SK-N-SH (cell line): ENCODE measurements at regions not wholly inside any gene's neighbourhood (a gene's known extent, or its start where the extent isn't known, plus 50 kb on each side); places are given as distances from the start of the nearest gene placed in this dataset.

Experiments
- CTCF ChIA-PET: fragments of 300-600, 350-600 bp; formaldehyde crosslinking; extraction: SDS; loops from one replicate; lab custom pipeline; 2021; lab: Yijun Ruan, JAX
- POLR2A ChIA-PET: fragments of 350-600 bp; sonication (Branson Sonifier 250); formaldehyde crosslinking; extraction: SDS; loops from one replicate; lab custom pipeline; 2020; ENCODE audit warnings: antibody characterized with exemption, inconsistent platforms; lab: Yijun Ruan, JAX
- DNase-seq: peaks from one replicate; pipeline ENCODE4 v3.0.0; 2012
- H2AFZ ChIP-seq: fragments of 200-600 bp; sonication (generic); 2 replicates; pipeline ENCODE4 v1.8.1; 2016; ENCODE audit warnings: antibody characterized with exemption, mild to moderate bottlenecking, low read depth
- H3F3A ChIP-seq: fragments of 200-600 bp; sonication (generic); replicated peaks from 2 replicates; pipeline ENCODE3; 2016; ENCODE audit warnings: antibody characterized with exemption, mild to moderate bottlenecking; ENCODE audit not compliant: insufficient read depth
- H3K27ac ChIP-seq, 2 experiments: fragments of 200-500 bp in 1 of 2; fragments of 200-600 bp in 1 of 2; sonication (Bioruptor generic) in 1 of 2; sonication (generic), shearing (Covaris generic) in 1 of 2; 2 replicates each; pipeline versions ENCODE4 v1.5.1 to v1.6.1; 2014 to 2016; ENCODE audit warnings: low read depth in 2 of 2, inconsistent platforms in 1 of 2, low read length in 1 of 2, mild to moderate bottlenecking in 1 of 2, mixed read lengths in 1 of 2
- H3K27me3 ChIP-seq: fragments of 200-600 bp; sonication (generic), shearing (Covaris generic); 2 replicates; pipeline ENCODE4 v1.6.1; 2016; ENCODE audit warnings: mixed run types; ENCODE audit not compliant: insufficient read depth
- H3K36me3 ChIP-seq, 2 experiments: fragments of 200-500 bp in 1 of 2; fragments of 200-600 bp in 1 of 2; sonication (Bioruptor generic) in 1 of 2; sonication (generic) in 1 of 2; replicated peaks in 1 of 2; 2 replicates each; pipeline versions ENCODE3 to v1.5.1; 2014 to 2016; ENCODE audit warnings: low read length in 1 of 2, mild to moderate bottlenecking in 1 of 2; ENCODE audit not compliant: insufficient read depth in 2 of 2, control insufficient read depth in 1 of 2
- H3K4me1 ChIP-seq, 2 experiments: fragments of 200-500 bp in 1 of 2; fragments of 200-600 bp in 1 of 2; sonication (Bioruptor generic) in 1 of 2; sonication (generic), shearing (Covaris generic) in 1 of 2; 2 replicates each; pipeline versions ENCODE4 v1.5.1 to v1.6.1; 2014 to 2016; ENCODE audit warnings: low read depth in 1 of 2, low read length in 1 of 2, mixed run types in 1 of 2; ENCODE audit not compliant: insufficient read depth in 2 of 2, control insufficient read depth in 1 of 2
- H3K4me2 ChIP-seq: fragments of 200-600 bp; sonication (generic), shearing (Covaris generic); 2 replicates; pipeline ENCODE4 v1.6.1; 2017; ENCODE audit warnings: mixed run types
- H3K4me3 ChIP-seq, 2 experiments: fragments of 200-500 bp in 1 of 2; fragments of 200-600 bp in 1 of 2; sonication (Bioruptor generic) in 1 of 2; sonication (generic), shearing (Covaris generic) in 1 of 2; 2 replicates each; pipeline versions ENCODE4 v1.5.1 to v1.8.1; 2014 to 2016; ENCODE audit warnings: low read depth in 2 of 2, inconsistent platforms in 1 of 2, low read length in 1 of 2, mild to moderate bottlenecking in 1 of 2, mixed read lengths in 1 of 2, moderate library complexity in 1 of 2
- H3K79me2 ChIP-seq: fragments of 200-600 bp; sonication (generic); 2 replicates; pipeline ENCODE4 v1.8.1; 2017; ENCODE audit warnings: mild to moderate bottlenecking; ENCODE audit not compliant: insufficient read depth
- H3K9ac ChIP-seq: fragments of 200-600 bp; sonication (generic); 2 replicates; pipeline ENCODE4 v1.6.1; 2017; ENCODE audit warnings: mixed run types
- H3K9me2 ChIP-seq: fragments of 200-600 bp; sonication (generic); 2 replicates; pipeline ENCODE4 v1.6.1; 2017; ENCODE audit warnings: mixed run types
- H3K9me3 ChIP-seq: fragments of 200-600 bp; sonication (generic); 2 replicates; pipeline ENCODE4 v1.6.1; 2017; ENCODE audit warnings: mixed run types, mild to moderate bottlenecking, moderate library complexity
- H4K20me1 ChIP-seq: fragments of 200-600 bp; sonication (generic); 2 replicates; pipeline ENCODE4 v1.6.1; 2017; ENCODE audit warnings: mild to moderate bottlenecking, mixed run types; ENCODE audit not compliant: insufficient read depth
- CHD2 ChIP-seq: fragments of 150-350 bp; IDR thresholded peaks from 2 replicates; pipeline ENCODE4 v1.6.1; 2018; ENCODE audit warnings: low read length; ENCODE audit not compliant: partially characterized antibody
- EP300 ChIP-seq, 2 experiments: IDR thresholded peaks; 2 replicates each; pipeline versions ENCODE4 v1.4.0 to v1.6.1; 2012; ENCODE audit warnings: borderline replicate concordance in 1 of 2, low read depth in 1 of 2, low read length in 1 of 2
- FOXJ3 ChIP-seq: sonication (generic); formaldehyde crosslinking; IDR thresholded peaks from 2 replicates; pipeline ENCODE4 v1.5.1; 2020; ENCODE audit warnings: mild to moderate bottlenecking, missing genetic modification reagents
- FOXM1 ChIP-seq: IDR thresholded peaks from 2 replicates; pipeline ENCODE4 v1.4.0; 2012; ENCODE audit warnings: low read depth, mild to moderate bottlenecking
- GABPA ChIP-seq: IDR thresholded peaks from 2 replicates; pipeline ENCODE4 v1.4.0; 2012; ENCODE audit warnings: low read depth, mild to moderate bottlenecking
- JUND ChIP-seq: IDR thresholded peaks from 2 replicates; pipeline ENCODE4 v1.4.0; 2012
- MAX ChIP-seq: IDR thresholded peaks from 2 replicates; pipeline ENCODE4 v1.4.0; 2012; ENCODE audit warnings: low read depth
- NFIC ChIP-seq: IDR thresholded peaks from 2 replicates; pipeline ENCODE4 v1.4.0; 2012; ENCODE audit warnings: borderline replicate concordance
- PBX3 ChIP-seq: IDR thresholded peaks from 2 replicates; pipeline ENCODE4; 2012
- POLR2AphosphoS5 ChIP-seq: IDR thresholded peaks from 2 replicates; pipeline ENCODE4 v1.6.1; 2012; ENCODE audit warnings: low read depth, low read length
- RAD21 ChIP-seq: IDR thresholded peaks from 2 replicates; pipeline ENCODE4 v1.6.1; 2012; ENCODE audit warnings: mild to moderate bottlenecking, low read length
- RCOR1 ChIP-seq: fragments of 150-350 bp; IDR thresholded peaks from 2 replicates; pipeline ENCODE4 v1.6.1; 2017; ENCODE audit warnings: antibody characterized with exemption, low read length
- REST ChIP-seq: IDR thresholded peaks from 2 replicates; pipeline ENCODE4 v1.6.1; 2012; ENCODE audit warnings: mild to moderate bottlenecking, low read depth, low read length, moderate library complexity
- RFX5 ChIP-seq: IDR thresholded peaks from 2 replicates; pipeline ENCODE4 v1.6.1; 2012; ENCODE audit warnings: mild to moderate bottlenecking, improper control_type of control experiment, low read length
- RXRA ChIP-seq: IDR thresholded peaks from 2 replicates; pipeline ENCODE4 v1.4.0; 2012; ENCODE audit warnings: low read depth, mild to moderate bottlenecking, borderline replicate concordance
- SIN3A ChIP-seq: IDR thresholded peaks from 2 replicates; pipeline ENCODE4 v1.6.1; 2012; ENCODE audit warnings: low read depth, mild to moderate bottlenecking, low read length, moderate library complexity, borderline replicate concordance
- TAF1 ChIP-seq: IDR thresholded peaks from 2 replicates; pipeline ENCODE4 v1.6.1; 2012; ENCODE audit warnings: low read depth, mild to moderate bottlenecking, low read length, moderate library complexity, borderline replicate concordance
- TCF12 ChIP-seq: IDR thresholded peaks from 2 replicates; pipeline ENCODE4 v1.4.0; 2012
- TEAD4 ChIP-seq: IDR thresholded peaks from 2 replicates; pipeline ENCODE4 v1.4.0; 2012; ENCODE audit warnings: mild to moderate bottlenecking, borderline replicate concordance; ENCODE audit not compliant: insufficient read depth
- USF2 ChIP-seq: fragments of 150-350 bp; IDR thresholded peaks from 2 replicates; pipeline ENCODE4 v1.6.1; 2017; ENCODE audit warnings: antibody characterized with exemption, low read length, low read depth, borderline replicate concordance
- WGBS: methylation state at CpG from one replicate; pipeline ENCODE4 v1.1.6; 2017; ENCODE audit warnings: low lambda C conversion rate; 5-methylcytosine and 5-hydroxymethylcytosine counted together
- TF ChIP-seq, protein P1 (sequence below): IDR thresholded peaks from 2 replicates; pipeline ENCODE4 v1.4.0; 2012; ENCODE audit warnings: low read depth, borderline replicate concordance

GRCh38 chr1:93739472-93739871 is 57.8 kb upstream of the BCAR3 start:
- Histone ChIP-seq H3K9me3 (no peaks in the 10 kb centered on the region), H3K36me3 (no peaks in the 10 kb centered on the region), H3K27me3 (no peaks in the 10 kb centered on the region), H4K20me1 (no peaks in the 10 kb centered on the region), H3K9ac (no peak overlapping the region), H3K4me2 (no peak overlapping the region), H3K4me3 (no peak overlapping the region), H3K79me2 (no peaks in the 10 kb centered on the region), H3F3A (peaks cover 50% of the 10 kb centered on the region)
- POLR2A ChIA-PET = no interaction called here
- WGBS = 96% methylated on average over 5 of the region's 5 CpGs
- TF ChIP-seq RAD21 = no peak
- TF ChIP-seq CHD2 = no peak
- TF ChIP-seq EP300 (IDR thresholded peaks at IDR 0.05; ENCODE audit: borderline replicate concordance in 1 of 2, low read depth in 1 of 2, low read length in 1 of 2) = no peak
- no peak for TF ChIP-seq RCOR1
- no peak for TF ChIP-seq USF2
- no peak for TF ChIP-seq TEAD4
- TF ChIP-seq GABPA = no peak
- TF ChIP-seq, all 33 proteins: peak for 0
- H3K9me2 ChIP-seq = no peaks in the 10 kb centered on the region
- peaks cover 22 to 24% of the 10 kb centered on the region in 2 experiments for H3K4me1 ChIP-seq
- H3K27ac ChIP-seq = peak overlapping the region in 1 of 2 experiments; percentile 98; a peak in 2 of 4 replicates
- no peak for DNase-seq
- CTCF ChIA-PET = interaction anchor here (1.3 to 2.4 kb wide), 2 partner anchors 74 to 107 kb away, joined by 4 to 10 read pairs; no protein-coding TSS in a partner anchor
- no peak overlapping the region for H2AFZ ChIP-seq

DNA sequence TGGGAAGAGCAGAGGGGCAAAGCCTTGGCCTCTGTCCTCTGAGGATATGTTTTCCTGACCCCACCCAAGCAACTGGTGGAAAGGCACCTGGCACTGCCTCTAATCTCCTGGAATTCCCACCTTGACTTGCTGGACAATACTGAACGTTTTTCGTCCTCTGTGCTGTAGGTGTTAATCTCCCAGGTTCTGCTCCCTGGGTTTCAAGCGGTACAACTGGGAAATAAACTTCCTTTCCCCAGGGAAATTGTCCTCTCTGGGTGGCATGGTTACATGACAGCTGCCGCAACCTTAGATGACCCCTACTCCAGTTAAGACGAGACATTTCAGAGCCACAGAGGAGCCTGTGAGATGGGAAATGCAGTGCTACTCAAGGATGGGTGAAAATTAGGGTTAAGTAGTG is 57.3 kb upstream of the BCAR3 start:
- no peaks in the 10 kb centered on the region for H3K9me3 ChIP-seq
- H3K4me2 ChIP-seq = peak overlapping the region; percentile 54; the same call in 1 of the 2 replicates
- H3K27ac ChIP-seq = peak overlapping the region; percentile 64 to 98
- H3K27me3 ChIP-seq = no peaks in the 10 kb centered on the region
- no peaks in the 10 kb centered on the region for H4K20me1 ChIP-seq
- POLR2A ChIA-PET = no interaction called here
- peak overlapping the region; percentile 72 for H3K9ac ChIP-seq
- H3K79me2 ChIP-seq = no peaks in the 10 kb centered on the region
- no peaks in the 10 kb centered on the region for H3K36me3 ChIP-seq
- peaks cover 22 to 24% of the 10 kb centered on the region in 2 experiments for H3K4me1 ChIP-seq
- DNase-seq = no peak
- H2AFZ ChIP-seq = no peak overlapping the region
- peaks cover 50% of the 10 kb centered on the region for H3F3A ChIP-seq
- CTCF ChIA-PET = interaction anchor here (1.3 to 2.4 kb wide), 2 partner anchors 75 kb away, joined by 3 to 10 read pairs; no protein-coding TSS in a partner anchor
- WGBS = 84% methylated on average over 5 of the region's 5 CpGs
- H3K4me3 ChIP-seq = no peak overlapping the region
- no peaks in the 10 kb centered on the region for H3K9me2 ChIP-seq
- no peak for TF ChIP-seq NFIC
- no peak for TF ChIP-seq GABPA
- no peak for TF ChIP-seq MAX
- no peak for TF ChIP-seq FOXM1
- TF ChIP-seq POLR2AphosphoS5 = no peak
- TF ChIP-seq JUND = no peak
- TF ChIP-seq, protein P1, sequence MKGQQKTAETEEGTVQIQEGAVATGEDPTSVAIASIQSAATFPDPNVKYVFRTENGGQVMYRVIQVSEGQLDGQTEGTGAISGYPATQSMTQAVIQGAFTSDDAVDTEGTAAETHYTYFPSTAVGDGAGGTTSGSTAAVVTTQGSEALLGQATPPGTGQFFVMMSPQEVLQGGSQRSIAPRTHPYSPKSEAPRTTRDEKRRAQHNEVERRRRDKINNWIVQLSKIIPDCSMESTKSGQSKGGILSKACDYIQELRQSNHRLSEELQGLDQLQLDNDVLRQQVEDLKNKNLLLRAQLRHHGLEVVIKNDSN = no peak
- no peak for TF ChIP-seq RFX5
- TF ChIP-seq TCF12 = no peak
- no peak for TF ChIP-seq SIN3A
- TF ChIP-seq EP300 (IDR thresholded peaks at IDR 0.05; ENCODE audit: borderline replicate concordance in 1 of 2, low read depth in 1 of 2, low read length in 1 of 2) = no peak
- no peak for TF ChIP-seq RXRA
- TF ChIP-seq USF2 = no peak
- no peak for TF ChIP-seq FOXJ3 (CRISPR knock-in tag)
- no peak for TF ChIP-seq REST
- TF ChIP-seq TAF1 = no peak
- TF ChIP-seq PBX3 = no peak
- no peak for TF ChIP-seq RCOR1
